ENCODE measurements at regions not wholly inside any gene's neighbourhood (a gene's known extent, or its start where the extent isn't known, plus 50 kb on each side); places are given as distances from the start of the nearest gene placed in this dataset.

- H3K4me3 ChIP-seq (ENCODE audit: control insufficient read depth, low read depth, low read length), result no peak overlapping the region
- DNase-seq (ENCODE audit: low read depth), result no peak
- TF ChIP-seq CTCF (IDR thresholded peaks at IDR 0.05; ENCODE audit: control insufficient read depth, insufficient read depth, low read depth, low read length, missing control alignments), result no peak
These were observed 112.4 kb upstream of the PPP2R2D start for GRCh38 chr10:131788386-131788785.

GRCh38 chr10:131789516-131789915 lies 111.3 kb upstream of the PPP2R2D start:
- H3K4me3 ChIP-seq (ENCODE audit: control insufficient read depth, low read depth, low read length), result no peak overlapping the region
- no peak for TF ChIP-seq CTCF (IDR thresholded peaks at IDR 0.05; ENCODE audit: control insufficient read depth, insufficient read depth, low read depth, low read length, missing control alignments)
- no peak for DNase-seq (ENCODE audit: low read depth)

GRCh38 chr10:131790021-131790420 lies 110.8 kb upstream of the PPP2R2D start:
- H3K4me3 ChIP-seq (ENCODE audit: control insufficient read depth, low read depth, low read length), result no peak overlapping the region
- no peak for TF ChIP-seq CTCF (IDR thresholded peaks at IDR 0.05; ENCODE audit: control insufficient read depth, insufficient read depth, low read depth, low read length, missing control alignments)
- no peak for DNase-seq (ENCODE audit: low read depth)

GRCh38 chr10:131792011-131792651 lies 108.7 kb upstream of the PPP2R2D start:
- H3K4me3 ChIP-seq (ENCODE audit: control insufficient read depth, low read depth, low read length), result no peak overlapping the region
- no peak for DNase-seq (ENCODE audit: low read depth)
- no peak for TF ChIP-seq CTCF (IDR thresholded peaks at IDR 0.05; ENCODE audit: control insufficient read depth, insufficient read depth, low read depth, low read length, missing control alignments)

- DNase-seq (ENCODE audit: low read depth), result no peak
- H3K4me3 ChIP-seq (ENCODE audit: control insufficient read depth, low read depth, low read length), result no peak overlapping the region
- no peak for TF ChIP-seq CTCF (IDR thresholded peaks at IDR 0.05; ENCODE audit: control insufficient read depth, insufficient read depth, low read depth, low read length, missing control alignments)
These were observed 108.0 kb upstream of the PPP2R2D start for GRCh38 chr10:131792809-131793208.

GRCh38 chr10:131795761-131796160 lies 105.0 kb upstream of the PPP2R2D start:
- TF ChIP-seq CTCF (IDR thresholded peaks at IDR 0.05; ENCODE audit: control insufficient read depth, insufficient read depth, low read depth, low read length, missing control alignments), result no peak
- no peak overlapping the region for H3K4me3 ChIP-seq (ENCODE audit: control insufficient read depth, low read depth, low read length)
- DNase-seq (ENCODE audit: low read depth), result no peak

GRCh38 chr10:131797626-131798025 lies 103.2 kb upstream of the PPP2R2D start:
- no peak overlapping the region for H3K4me3 ChIP-seq (ENCODE audit: control insufficient read depth, low read depth, low read length)
- DNase-seq (ENCODE audit: low read depth), result no peak
- TF ChIP-seq CTCF (IDR thresholded peaks at IDR 0.05; ENCODE audit: control insufficient read depth, insufficient read depth, low read depth, low read length, missing control alignments), result no peak

Measured in AG09309 (cell line).